ENCODE measurements at regions not wholly inside any gene's neighbourhood (a gene's known extent, or its start where the extent isn't known, plus 50 kb on each side); places are given as distances from the start of the nearest gene placed in this dataset.

DNA sequence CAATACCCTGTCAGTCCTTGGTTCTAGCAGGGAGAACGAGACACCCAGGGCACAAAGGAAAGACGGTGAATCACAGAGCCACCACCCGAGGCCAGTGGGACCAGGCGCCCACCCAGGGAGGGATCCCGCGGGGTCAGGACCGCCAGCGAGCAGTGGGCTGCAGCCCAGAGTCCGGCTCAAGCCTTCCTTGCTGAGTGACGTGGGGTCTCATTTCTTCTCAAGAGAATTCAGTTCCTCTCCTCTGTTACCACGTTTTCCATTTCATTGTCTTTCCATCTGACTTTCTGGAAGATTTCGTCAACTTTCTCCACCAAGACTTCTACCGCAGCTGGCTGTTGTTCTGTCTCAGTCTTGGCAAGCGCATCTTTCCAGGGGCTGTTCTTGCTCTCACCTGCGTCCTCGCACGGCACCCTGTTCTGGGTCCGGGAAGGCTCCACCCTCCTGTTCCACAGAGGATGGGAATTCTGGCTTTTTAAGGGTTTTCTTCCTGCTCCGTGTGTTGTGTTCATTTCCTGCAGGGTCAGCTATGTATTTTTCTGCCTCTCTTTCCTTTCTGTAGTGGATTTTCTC is 248.6 kb downstream of the NDUFA10 start:
- DNase-seq = peak in 1 of 2 donors; percentile 9

DNA sequence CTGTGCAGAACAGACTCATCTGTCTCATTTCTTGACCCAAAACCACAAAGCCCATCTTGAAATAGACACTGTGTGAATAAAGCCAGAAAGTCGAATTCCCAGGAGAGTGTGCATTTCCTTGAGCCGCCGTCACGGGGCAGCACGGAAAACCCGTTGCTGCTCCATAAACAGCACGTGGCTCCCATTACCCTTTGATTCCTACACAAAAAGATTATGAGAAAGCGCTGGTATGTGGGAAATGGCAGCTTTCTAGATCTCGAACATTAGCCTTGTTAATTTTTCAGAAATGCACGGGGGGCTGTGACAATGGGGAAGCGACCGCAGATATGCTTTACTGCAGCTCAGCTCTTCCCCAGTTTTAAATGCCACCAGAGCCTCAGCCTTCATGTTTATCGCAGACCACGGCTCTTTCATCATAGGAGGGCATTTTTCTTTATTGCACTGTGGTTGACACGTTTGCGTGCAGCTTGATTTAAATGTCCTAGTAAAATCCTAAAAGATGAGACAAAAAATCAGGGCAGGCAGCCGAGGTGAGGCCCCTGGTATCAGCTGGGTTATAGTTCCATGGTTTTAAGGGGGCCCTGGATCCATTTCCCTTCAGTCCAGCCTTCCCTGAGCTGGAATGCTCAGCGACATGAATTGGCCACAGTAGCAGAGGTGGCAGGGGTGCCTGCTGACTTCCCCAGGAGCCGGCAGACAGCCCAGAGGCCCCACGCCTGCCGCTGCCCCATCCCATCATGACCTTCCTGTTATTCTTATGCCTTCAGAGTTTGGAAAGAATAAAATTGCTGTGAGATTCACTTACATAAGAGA is 249.3 kb downstream of the NDUFA10 start:
- peak in 1 of 2 donors; percentile 8 for DNase-seq

DNA sequence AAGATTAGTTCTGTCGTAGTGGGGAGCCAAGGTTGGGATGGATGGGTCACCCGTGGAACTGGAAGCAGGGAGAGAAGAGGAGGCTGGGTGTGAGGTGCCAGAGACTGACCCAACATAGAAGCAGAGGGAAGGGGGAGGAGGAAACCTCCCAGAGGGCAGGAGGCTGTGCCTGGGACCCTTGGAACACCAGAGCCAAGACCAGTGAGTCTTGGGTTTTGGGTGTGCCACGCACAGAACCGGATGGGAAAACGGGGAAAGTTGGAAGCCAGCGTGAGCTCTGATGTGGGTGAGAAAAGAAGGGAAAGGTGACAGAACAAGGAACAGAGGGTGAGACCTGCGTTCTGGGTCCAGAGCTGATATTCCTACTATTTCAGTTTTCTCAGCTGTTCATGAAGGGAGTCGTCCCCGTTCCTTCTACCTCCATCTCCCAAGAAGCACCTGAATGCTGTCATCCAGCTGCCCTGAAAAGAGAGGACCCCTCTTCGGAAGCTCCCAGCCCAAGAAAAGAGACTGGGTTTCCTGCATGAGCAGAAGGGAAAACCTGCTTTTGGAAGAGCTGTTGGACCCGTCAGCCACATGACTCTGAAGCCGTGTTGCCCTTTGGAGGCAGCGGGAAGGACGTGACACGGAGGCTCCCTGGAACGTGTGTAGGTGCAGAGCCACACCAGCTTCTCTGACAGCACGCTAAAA is 250.1 kb downstream of the NDUFA10 start:
- DNase-seq = no peak

DNA sequence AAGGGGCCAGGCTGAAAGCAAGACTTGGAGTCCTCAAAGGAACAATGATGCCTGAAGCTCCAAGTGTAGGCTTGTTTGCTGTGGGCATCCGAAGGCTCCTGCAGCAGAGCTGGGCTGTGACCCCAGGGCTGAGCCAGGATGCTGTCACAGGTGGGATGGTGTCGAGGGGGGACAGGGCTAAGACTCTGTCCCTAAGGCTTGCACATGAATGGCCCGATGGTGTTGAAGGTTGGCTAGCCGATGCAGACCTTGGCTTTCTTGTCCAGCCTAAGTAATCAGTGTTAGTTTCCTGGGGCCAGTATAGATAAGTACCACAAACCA is 251.0 kb downstream of the NDUFA10 start:
- DNase-seq = no peak

DNA sequence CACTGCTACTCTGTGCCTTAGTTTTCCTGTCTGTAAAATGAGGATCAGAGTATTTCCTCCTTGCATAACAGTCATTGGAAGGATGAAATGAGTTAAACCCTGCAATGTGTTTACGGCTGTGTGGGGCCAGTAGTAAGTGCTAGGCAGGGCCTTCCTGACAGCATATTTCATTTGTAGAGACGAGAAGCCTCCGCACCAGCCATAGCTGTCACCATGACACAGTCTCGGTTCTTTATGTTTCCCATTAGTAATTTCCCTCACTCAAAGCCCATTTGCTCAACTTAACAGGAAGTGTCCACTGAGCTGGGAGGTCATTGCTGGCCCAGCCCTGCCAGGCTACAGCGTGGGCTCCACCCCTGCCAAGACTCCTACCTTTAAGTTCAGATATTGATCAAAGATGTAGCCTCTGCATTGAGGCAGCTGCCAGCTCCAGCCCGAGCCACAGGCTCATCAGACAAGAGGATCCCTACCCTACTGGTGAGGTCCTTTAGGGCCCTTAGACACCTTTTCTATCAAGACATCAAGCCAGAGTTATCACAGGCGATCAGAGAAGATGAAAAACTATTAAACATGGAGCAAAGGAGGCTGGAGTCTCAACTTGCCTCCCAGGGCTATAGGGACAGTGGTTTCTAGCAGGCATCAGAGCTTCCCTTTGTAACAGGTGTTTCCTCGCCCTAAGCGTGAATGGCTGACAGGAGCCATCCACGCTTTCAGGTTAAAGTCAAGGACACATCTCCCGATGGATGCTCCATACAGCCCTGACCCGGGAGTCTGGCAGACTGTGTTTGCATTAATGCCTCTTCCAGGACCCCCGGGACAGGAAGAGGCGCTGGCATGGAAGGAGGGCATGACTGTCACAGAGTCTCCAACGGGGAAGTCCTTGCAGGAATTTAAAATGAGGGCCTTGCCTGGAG is 251.7 kb downstream of the NDUFA10 start:
- DNase-seq = no peak

DNA sequence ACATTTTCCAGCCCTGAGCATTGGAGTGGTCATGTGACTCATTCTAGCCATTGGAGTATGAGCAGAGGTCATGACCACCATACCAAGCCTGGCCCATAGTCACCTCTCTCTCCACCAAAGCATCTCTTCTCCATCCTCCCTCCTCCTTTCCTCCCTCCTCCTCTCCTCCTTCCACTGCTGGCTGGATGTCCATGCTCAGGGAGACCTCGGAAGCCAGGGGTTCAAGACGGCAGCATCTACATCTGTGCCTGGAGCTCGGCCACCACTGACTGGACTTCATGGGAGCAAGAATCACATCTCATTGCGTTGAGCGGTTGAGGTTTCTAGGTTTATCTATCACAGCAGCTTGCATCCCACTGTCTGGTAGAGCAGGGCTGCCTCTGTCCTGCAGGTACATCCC is 252.4 kb downstream of the NDUFA10 start:
- no peak for DNase-seq

DNA sequence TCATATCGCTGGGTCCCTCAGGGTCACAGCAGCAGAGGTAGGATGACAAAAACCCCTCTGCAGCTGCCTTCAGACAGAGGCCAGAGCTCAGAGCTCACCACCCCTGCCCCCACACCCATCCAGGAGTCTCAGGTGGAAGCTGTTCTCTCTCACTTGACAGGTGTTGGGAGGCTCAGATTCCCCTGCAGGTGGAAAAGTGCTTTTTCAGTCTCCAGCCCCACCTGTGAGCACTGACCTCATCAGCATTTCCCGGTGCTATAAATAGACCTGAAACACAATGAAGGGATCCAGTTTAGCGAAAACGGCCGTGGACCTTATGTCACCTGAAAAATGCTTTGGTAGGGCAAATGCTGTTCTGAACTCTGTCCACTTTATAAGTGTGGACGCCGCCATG is 254.9 kb downstream of the NDUFA10 start:
- DNase-seq = no peak

DNA sequence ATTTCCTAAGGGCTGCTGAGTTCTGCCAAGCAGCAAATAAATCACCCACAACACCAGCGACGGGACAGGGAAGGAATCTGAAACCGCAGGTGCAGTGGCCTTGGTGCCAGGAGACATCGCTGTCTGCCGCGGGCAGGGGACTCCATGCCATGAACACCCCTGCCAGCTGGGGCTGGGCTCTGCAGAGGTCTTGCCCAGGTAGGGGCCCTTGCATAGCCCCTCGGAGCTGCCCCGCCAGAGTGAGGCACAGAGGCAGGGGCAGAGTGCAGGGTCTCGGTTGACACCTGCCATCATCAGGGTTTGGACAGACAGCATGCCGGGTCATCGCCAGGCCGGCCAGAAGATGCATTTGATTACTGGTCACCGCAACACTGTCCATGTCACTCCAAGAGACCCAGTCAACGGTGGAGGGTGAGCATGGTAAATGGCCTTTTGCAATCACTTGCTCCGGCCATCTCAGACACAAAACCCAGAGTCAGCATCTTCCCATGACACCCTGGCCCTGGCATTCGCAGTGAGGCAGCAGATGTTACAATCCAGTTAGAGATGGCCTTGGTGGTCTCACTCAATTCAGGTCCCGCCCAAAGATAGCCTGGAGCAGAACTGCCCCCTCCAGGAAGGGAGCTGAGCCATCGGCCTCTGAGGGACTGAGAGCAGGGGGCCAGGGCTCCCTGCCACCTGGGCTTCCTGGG is 255.4 kb downstream of the NDUFA10 start:
- DNase-seq = no peak

DNA sequence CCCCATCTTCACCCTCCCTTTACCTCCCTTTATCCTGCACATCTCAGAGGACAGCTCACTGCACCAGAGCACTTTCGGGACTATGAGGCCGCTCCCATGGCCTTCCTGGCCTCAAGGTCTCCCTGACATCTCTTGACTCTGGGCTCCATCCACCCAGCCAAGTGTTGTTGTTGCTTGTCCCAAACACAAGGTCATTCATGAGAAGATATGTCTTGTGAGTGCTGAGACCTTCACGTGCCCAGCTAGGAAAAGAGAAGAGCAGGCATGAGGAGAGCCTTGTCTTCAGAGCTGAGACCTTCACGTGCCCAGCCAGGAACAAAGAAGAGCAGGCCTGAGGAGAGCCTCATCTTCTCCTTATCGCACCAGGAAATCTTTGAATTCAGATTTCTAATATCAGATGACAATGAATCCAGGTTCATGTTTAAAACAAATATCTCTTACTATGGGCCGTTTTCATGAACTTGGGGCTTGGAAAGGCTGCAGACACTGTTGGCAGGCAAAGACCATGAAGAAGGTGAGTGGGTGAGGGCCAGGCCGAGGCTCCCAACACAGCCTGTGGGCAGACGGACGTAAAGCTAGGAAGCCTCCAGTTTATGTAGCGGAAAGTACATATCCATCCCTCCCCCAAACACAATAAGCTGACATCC is 256.1 kb downstream of the NDUFA10 start:
- DNase-seq = no peak

DNA sequence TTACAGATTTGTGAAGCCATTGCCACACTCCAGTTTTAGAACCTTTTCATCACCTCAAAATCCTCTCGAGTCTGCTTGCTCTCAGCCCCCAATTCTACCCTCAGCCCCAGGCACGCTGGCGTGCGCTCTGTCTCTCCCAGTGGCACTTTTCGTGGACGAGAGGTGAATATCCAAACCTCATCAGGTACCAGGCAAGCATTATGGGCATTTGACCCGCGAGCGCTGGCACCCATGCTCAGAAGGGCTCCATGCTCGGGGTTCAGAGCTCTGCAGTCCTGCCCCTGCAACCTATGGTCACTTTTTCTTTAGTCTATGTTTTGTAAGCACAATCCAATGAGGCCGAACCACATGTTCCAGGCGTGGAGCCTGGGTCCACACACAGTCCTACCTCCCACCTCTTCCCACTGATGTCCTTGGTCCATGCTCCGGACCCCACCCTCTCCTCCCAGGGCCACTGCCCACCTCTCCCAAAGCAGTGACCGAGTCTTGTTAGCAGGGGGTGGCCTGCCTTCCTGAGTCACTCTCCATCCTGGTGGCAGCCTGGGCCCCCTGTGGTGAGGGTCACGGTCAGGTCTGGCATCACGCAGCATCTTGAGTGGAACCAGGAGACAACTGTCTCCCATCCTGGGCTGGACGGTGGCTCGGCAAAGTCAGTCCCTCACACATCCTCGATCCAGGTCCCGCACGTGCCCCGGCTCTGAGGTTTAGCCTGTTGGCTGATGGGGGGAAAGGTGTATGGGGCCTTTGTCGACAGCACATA is 256.9 kb downstream of the NDUFA10 start:
- no peak for DNase-seq

DNA sequence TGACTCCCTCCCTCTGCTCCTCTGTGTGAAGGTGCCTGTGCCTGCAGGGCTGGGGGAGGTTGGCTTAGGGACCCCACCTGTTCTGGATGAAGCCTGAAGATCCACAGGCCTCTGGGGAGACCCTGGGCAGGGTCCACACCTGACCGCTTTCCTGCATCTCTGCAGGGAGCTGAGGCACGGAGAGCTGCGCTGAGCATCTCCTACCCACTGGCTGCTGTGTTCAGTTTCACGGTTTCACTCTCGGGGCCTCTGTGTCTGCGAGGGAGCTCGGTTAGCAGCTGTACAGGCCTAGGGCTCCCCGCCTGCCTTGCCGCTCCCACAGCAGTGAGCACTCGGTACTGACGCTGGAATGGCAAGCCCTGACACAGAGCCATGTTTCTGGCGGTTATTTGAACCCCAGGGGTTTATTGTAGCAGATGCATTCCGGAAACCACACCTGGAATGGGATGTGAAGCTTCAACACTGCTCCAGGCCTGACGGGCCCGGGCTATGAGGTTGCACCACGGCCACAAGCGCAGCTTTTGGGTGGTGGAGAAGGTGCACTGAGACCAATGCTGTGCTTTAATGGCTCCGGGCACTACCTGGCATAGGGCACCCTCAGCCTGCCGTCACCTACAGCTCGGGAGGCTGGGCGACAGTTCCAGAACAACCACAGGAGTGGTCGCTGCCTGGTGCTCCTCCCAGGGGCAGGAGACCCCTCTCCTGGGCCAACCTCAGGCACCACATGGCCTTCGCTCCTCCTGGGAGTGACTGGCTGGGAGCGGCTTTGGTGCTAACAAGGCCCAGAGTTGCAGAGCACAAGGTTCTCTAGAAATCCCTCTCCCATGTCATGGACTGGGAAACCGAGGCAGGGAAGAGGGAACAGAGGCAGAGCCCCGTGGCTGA is 257.9 kb downstream of the NDUFA10 start:
- no peak for DNase-seq

DNA sequence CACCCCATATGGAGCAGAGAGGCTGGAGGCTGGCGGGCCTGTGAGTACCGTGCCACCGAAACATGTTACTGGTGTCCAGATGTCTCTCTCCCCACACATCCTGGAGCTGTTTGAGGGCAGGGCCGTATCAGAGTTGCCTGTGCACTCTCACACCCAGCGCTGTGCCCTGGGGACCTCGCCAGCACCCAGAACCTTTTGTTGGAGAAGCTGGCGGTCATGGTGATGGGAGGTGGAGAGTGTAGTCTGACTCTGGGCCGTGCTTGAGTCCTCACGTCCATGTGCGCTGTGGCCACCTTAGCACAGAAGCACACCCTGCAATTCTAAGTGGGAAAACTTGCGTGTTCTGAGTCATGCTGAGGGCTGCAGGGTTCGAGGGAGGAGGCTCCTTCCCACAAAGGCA is 259.2 kb downstream of the NDUFA10 start:
- no peak for DNase-seq

DNA sequence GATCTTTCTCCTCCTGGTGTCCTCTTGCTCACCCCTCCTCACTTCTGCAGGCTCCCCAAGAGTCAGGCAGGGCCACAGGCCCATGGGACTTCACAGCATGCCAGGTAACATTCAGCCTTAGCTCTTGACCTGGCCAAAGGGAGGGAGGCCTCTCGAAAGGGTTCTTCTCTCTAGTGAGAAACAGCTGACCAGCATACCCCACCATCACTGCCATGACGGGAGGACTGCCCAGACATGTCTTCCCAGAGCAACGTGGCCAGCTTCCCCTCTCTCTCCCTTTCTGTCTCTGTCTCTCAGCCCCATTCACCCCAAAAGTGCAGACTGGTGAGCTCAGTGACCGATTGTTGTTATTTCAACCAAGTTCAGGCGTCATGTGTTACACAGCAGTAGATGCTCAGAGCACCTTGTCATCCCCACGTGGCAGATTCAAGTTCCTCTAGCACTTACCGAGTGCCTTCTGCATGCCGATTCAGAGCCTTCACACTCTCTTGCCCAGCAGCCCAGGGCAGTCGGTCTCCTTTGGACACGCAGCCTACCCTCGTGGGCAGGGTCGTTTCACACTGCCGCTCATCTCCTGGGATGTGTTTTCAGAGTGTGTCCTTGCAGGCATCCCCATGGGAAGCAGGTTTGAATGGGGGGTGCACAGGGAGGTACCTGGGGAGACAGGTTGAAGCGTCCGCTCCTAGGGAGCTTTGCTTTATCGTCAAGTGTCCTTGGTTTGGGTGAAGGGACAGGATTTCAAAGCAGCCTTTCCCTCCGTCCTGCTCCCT is 259.9 kb downstream of the NDUFA10 start:
- DNase-seq = no peak

DNA sequence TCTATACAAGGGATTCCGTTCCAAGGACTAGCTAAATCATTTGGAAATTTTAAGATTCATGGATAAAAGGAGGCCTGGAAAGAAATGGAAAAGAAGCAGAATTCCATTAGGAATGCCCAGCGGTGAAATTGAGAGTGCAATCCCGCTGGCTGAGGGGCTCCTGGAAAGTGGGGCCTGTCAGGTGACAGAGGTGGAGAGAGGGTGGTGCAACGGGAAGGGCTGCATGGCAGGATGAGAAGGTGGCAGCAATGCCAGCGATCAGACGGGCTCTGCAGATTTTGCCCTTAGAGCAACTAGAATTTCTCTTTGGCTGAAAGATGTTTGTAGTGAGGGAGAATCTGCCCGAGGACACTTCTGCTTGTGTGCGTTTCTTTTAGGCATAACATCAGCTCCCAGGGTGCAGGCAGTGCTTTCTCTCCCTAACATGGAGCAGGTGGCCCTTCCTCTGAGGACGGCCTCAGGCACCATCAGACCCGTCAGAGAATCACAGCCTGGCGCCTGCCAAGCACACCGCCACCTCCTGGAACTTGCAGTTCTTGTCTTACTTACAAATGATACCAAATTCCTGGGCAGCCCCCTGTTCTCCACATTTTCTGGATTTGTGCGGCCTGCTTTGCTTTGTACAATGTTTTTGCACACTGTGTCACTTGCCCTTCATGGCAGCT is 261.6 kb downstream of the NDUFA10 start:
- no peak for DNase-seq

DNA sequence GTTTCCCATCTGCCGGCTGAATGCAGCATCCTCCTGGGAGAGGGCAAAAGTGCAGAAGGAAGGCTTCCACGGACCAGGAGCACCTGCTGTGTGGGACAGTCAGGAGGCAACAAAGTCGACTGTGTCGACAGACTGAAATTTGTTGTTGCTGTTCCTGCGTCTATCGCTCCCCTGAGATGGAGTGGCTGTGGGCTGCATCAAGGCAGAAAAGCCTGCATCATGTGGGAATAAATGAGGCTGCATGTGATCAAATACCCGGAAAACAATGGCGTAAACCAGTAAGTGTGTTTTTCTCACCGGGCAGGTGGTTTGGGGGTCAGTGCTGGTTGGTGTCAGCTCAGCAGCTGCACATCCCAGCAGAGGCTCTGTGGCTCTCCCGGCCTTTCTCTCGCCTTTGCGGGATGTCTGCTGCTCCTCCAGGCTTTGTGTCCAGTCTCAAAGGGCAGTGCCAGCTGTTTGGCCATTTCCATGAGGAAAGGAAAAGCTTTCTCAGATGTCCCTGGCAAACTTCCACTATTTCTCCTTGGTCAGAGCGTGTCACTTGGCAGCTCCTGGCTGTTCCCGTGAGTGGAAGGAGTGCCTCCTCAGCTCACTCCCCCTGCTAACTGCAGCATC is 262.4 kb downstream of the NDUFA10 start:
- DNase-seq = no peak

DNA sequence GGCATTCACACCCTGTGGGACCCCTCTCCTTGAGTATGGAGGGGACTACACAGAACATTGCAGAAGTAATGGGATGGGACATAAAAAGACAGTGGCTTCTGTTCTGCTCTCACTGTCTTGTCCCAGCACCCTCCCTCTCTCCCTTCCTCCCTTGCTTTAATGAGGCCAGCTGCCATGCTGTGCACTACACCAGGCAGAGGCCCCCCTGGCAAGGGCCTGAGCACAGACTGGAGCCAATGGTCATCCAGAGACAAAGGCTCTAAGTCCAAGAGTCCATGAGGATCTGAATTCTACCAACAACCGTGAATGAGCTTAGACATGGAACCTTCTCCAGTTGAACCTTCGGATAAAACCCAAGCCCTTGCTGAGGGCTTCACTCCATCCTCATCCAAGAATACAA is 263.0 kb downstream of the NDUFA10 start:
- no peak for DNase-seq

DNA sequence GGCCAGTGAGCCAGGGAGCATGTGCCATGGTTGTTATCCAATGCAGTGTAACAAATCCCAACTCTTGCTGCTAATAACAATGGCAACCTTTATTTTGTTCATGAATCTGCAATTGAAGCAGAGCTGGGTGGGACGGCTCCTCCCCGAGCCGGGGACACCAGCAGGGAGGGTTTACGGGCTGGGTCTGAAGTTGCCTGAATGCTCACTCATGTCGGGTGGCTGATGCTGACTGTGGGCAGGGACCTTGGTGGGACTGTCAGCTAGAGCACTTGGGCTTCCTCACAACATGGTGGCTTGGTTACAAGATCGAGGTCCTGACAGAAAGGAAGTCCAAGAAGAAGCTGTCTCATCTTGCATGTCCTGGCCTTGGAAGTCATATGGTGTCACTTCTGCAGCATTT is 264.5 kb downstream of the NDUFA10 start:
- DNase-seq = no peak

DNA sequence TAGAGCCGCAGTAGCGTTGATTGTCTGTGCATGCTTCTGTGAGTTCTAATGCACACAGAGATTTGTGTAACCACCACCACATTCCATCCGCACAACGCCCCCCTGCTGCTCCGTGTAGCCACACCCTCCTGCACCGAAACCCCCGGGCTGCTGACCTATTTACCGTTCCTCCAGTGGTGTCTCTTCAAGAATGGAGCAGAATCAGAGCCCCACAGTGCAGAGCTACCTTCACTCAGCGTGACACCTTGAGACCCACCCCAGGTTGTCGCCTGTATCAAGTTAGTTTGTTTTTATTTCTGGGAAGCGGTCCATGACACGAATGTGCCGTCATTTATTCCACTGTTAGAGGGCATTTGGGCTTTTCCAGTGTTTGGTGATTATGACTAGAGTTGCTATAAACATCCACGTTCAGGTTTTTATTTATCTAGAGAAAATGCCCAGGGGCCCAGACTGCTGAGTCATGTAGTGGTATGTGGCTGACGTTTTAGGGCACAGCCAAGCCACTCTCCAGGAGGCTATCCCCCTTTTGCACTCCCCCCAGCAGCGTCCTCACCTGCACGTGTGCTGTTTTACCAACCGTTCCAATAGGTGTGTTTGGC is 266.8 kb downstream of the NDUFA10 start:
- DNase-seq = no peak
